IPS DF 6.9 (cell line): ENCODE measurements at regions not wholly inside any gene's neighbourhood (a gene's known extent, or its start where the extent isn't known, plus 50 kb on each side); places are given as distances from the start of the nearest gene placed in this dataset.
"Not testable (repeated sequence)": the region's sequence is repeated elsewhere in the genome, so short reads cannot be mapped to it uniquely, and the experiment has no call there.

Source experiments
- DNase-seq: peaks from one replicate; pipeline ENCODE4 v3.0.0-alpha.2; 2013; ENCODE audit warnings: low read depth, low spot score
- H3K27ac ChIP-seq: one replicate; pipeline ENCODE4 v1.5.1; 2013; ENCODE audit warnings: low read length, control low read depth
- H3K27me3 ChIP-seq: 2 replicates; pipeline ENCODE4 v1.6.1; 2013; ENCODE audit warnings: mild to moderate bottlenecking, low read length; ENCODE audit not compliant: control insufficient read depth, insufficient read depth
- H3K36me3 ChIP-seq: 2 replicates; pipeline ENCODE4 v1.6.1; 2013; ENCODE audit warnings: low read length; ENCODE audit not compliant: control insufficient read depth, insufficient read depth
- H3K4me1 ChIP-seq: 2 replicates; pipeline ENCODE4 v1.6.1; 2013; ENCODE audit warnings: low read length; ENCODE audit not compliant: control insufficient read depth, insufficient read depth
- H3K4me3 ChIP-seq: 2 replicates; pipeline ENCODE4 v1.5.1; 2013; ENCODE audit warnings: mild to moderate bottlenecking, low read length
- H3K9me3 ChIP-seq: 2 replicates; pipeline ENCODE4 v1.6.1; 2013; ENCODE audit warnings: low read length, inconsistent platforms; ENCODE audit not compliant: control insufficient read depth, insufficient read depth
- WGBS: extraction: QIAGEN DNeasy Blood & Tissue Kit; methylation state at CpG from one replicate; pipeline ENCODE4 v1.1.7; 2013; ENCODE audit warnings: mixed read lengths, missing lambda C conversion rate; ENCODE audit not compliant: insufficient read length, insufficient coverage; 5-methylcytosine and 5-hydroxymethylcytosine counted together

DNA sequence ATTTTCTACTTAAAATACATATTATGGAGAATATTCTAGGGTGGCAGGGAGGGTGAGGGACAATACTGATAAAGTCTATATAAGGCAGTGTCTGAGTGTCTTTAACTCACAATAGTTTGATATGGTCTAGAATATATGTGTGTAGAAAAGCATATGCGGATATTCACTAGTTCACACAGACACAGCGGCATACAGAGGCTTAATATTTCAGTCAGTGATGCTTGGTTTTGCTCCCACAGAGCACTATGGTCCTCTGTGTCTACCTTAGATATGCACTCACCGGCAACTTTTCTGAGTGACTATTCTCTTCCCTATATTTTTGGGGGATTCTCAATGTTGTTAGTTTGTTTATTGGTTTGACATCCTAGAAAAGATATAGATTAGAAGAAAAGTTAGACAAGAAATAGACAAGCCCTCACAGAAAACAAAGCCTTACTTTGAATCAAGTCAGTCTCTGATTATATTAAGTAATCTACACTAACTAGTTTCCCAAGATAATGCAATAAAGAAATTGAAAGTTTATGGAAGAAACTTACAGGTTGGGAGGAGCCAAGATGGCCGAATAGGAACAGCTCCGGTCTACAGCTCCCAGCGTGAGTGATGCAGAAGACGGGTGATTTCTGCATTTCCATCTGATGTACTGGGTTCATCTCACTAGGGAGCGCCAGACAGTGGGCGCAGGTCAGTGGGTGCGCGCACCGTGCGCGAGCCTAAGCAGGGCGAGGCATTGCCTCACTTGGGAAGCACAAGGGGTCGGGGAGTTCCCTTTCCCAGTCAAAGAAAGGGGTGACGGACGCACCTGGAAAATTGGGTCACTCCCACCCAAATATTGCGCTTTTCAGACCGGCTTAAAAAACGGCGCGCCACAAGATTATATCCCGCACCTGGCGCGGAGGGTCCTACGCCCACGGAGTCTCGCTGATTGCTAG, 578.4 kb upstream of the FOXG1 start:
- DNase-seq, H3K4me1 ChIP-seq, H3K27me3 ChIP-seq, H3K4me3 ChIP-seq, H3K9me3 ChIP-seq, H3K36me3 ChIP-seq, H3K27ac ChIP-seq: not testable (repeated sequence)
- WGBS: no CpG with 5 or more reads among the region's 29 CpGs

- WGBS: no CpG with 5 or more reads among the region's 4 CpGs
- Histone ChIP-seq H3K9me3 (no peaks in the 10 kb centered on the region), H3K27me3 (no peaks in the 10 kb centered on the region), H3K27ac (no peak overlapping the region), H3K36me3 (no peaks in the 10 kb centered on the region), H3K4me3 (no peak overlapping the region), H3K4me1 (no peaks in the 10 kb centered on the region)
- no peak for DNase-seq
These were observed 569.7 kb upstream of the FOXG1 start for GRCh38 chr14:28196878-28197277.

GRCh38 chr14:28220391-28220790, 546.2 kb upstream of the FOXG1 start:
- no CpG with 5 or more reads among the region's 2 CpGs for WGBS
- H3K27ac ChIP-seq: no peak overlapping the region
- no peaks in the 10 kb centered on the region for H3K27me3 ChIP-seq
- no peaks in the 10 kb centered on the region for H3K9me3 ChIP-seq
- H3K4me3 ChIP-seq: no peak overlapping the region
- DNase-seq: no peak
- H3K4me1 ChIP-seq: no peaks in the 10 kb centered on the region
- H3K36me3 ChIP-seq: no peaks in the 10 kb centered on the region

DNA sequence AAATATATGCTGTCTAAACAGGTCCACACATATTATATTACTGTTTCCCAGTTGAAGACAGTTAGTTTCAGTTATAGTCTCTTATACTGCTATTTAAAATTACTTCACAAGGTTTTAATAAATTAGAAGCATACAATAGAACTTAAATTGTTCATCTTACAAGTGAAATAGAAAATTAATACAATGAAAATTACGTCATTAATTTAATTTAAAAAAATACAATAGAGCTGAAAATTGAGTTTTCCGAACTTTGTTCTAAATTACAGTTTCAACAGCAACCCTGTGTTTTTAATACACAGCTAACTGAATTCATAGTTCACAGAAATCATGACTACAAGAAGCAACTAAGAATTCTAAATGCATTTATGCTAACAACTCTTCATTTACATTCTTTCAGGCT, 525.7 kb upstream of the FOXG1 start:
- Histone ChIP-seq H3K27me3 (no peaks in the 10 kb centered on the region), H3K4me1 (no peaks in the 10 kb centered on the region; the same call in 1 of the 2 replicates), H3K4me3 (no peak overlapping the region), H3K36me3 (no peaks in the 10 kb centered on the region), H3K27ac (no peak overlapping the region), H3K9me3 (no peaks in the 10 kb centered on the region)
- no peak for DNase-seq
- WGBS: no CpG with 5 or more reads among the region's 2 CpGs

- Histone ChIP-seq H3K4me3 (no peak overlapping the region), H3K36me3 (no peaks in the 10 kb centered on the region)
- no CpG with 5 or more reads among the region's 2 CpGs for WGBS
These were observed 523.7 kb upstream of the FOXG1 start for GRCh38 chr14:28242895-28243294.

GRCh38 chr14:28243600-28243999, 523.0 kb upstream of the FOXG1 start:
- Histone ChIP-seq H3K27me3 (no peaks in the 10 kb centered on the region), H3K27ac (no peak overlapping the region), H3K4me3 (no peak overlapping the region), H3K4me1 (no peaks in the 10 kb centered on the region), H3K9me3 (no peaks in the 10 kb centered on the region), H3K36me3 (no peaks in the 10 kb centered on the region)
- DNase-seq: no peak
- WGBS: no CpG with 5 or more reads among the region's 3 CpGs

More at GRCh38 chr14:28242895-28243294, 523.7 kb upstream of the FOXG1 start:
- no peaks in the 10 kb centered on the region; the same call in 1 of the 2 replicates for H3K4me1 ChIP-seq
- H3K9me3 ChIP-seq: no peaks in the 10 kb centered on the region
- DNase-seq: no peak
- H3K27ac ChIP-seq: no peak overlapping the region
- H3K27me3 ChIP-seq: no peaks in the 10 kb centered on the region

DNA sequence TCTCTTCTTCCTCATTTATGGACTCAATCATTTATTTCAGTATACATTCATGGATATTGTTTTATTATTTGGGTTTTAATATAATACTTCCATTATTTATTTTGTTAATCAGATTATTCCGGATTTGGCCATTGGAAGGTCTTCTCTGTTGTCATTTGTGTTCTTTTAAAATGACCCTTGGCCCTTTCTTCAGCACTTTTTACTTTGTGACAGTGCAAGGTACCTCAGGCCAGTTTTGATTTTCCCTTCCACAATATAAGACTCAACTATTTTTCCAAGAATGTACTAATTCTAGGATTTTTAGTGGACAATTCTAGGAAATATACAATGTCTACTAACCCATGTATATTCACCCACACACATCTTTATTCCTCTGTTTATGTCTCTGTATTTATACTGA, 521.4 kb upstream of the FOXG1 start:
- Histone ChIP-seq H3K4me3 (no peak overlapping the region), H3K27ac (no peak overlapping the region), H3K4me1 (no peaks in the 10 kb centered on the region), H3K27me3 (no peaks in the 10 kb centered on the region), H3K36me3 (no peaks in the 10 kb centered on the region), H3K9me3 (no peaks in the 10 kb centered on the region)
- WGBS: no CpG with 5 or more reads among the region's 1 CpG
- DNase-seq: no peak

GRCh38 chr14:28247491-28247890, 519.1 kb upstream of the FOXG1 start:
- Histone ChIP-seq H3K9me3 (no peaks in the 10 kb centered on the region), H3K27ac (no peak overlapping the region), H3K36me3 (no peaks in the 10 kb centered on the region), H3K4me3 (no peak overlapping the region), H3K27me3 (no peaks in the 10 kb centered on the region), H3K4me1 (no peaks in the 10 kb centered on the region)
- DNase-seq: no peak
- no CpG with 5 or more reads among the region's 1 CpG for WGBS

GRCh38 chr14:28252124-28252523, 514.5 kb upstream of the FOXG1 start:
- H3K4me1 ChIP-seq, H3K4me3 ChIP-seq, H3K27ac ChIP-seq, DNase-seq, H3K36me3 ChIP-seq, H3K27me3 ChIP-seq, H3K9me3 ChIP-seq: not testable (repeated sequence)
- no CpG with 5 or more reads among the region's 3 CpGs for WGBS

DNA sequence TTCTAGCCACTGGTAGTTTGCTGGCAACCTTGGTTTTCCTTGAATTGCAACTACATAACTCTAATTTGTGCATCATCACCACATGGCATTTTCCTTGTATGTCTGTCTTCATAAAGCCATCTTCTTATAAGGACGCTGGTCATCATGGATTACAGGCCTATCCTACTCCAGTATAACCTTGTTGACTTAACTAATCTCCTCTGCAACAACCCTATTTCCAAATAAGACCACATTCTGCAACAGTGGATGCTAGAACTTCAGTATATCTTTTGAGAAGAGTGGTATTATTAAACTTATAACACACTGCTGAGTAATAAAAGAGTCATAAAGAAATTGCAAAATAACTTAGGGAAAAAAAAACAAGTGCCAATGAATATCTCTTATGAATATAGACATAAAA, 511.8 kb upstream of the FOXG1 start:
- no peak for DNase-seq
- no peaks in the 10 kb centered on the region for H3K4me1 ChIP-seq
- no peaks in the 10 kb centered on the region for H3K9me3 ChIP-seq
- H3K27me3 ChIP-seq: no peaks in the 10 kb centered on the region
- WGBS: no CpG with 5 or more reads among the region's 1 CpG
- H3K4me3 ChIP-seq: no peak overlapping the region
- no peaks in the 10 kb centered on the region for H3K36me3 ChIP-seq
- H3K27ac ChIP-seq: no peak overlapping the region

DNA sequence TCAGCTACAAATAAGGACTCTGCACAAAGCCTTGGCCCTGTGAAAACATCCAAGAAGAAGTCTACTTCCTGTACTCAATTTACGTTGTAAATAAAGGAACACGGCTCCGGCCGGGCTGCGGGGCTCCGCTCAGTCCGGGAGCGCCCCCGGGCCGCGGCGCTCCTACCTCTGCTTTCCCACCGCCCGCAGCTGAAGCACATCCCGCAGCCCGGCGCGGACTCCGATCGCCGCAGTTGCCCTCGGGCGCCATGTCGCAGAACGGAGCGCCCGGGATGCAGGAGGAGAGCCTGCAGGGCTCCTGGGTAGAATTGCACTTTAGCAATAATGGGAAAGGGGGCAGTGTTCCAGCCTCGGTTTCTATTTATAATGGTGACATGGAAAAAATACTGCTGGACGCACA, 502.3 kb upstream of the FOXG1 start:
- H3K9me3 ChIP-seq: no peaks in the 10 kb centered on the region
- WGBS: no CpG with 5 or more reads among the region's 29 CpGs
- no peaks in the 10 kb centered on the region for H3K27me3 ChIP-seq
- H3K36me3 ChIP-seq: no peaks in the 10 kb centered on the region
- no peak for DNase-seq
- no peak overlapping the region for H3K27ac ChIP-seq
- no peaks in the 10 kb centered on the region for H3K4me1 ChIP-seq
- H3K4me3 ChIP-seq: no peak overlapping the region
